PC-9 (cell line): ENCODE measurements at regions not wholly inside any gene's neighbourhood (a gene's known extent, or its start where the extent isn't known, plus 50 kb on each side); places are given as distances from the start of the nearest gene placed in this dataset.

Experiments used
- BruUV-seq: library from RNA; stranded (reverse); fragments of 400-500 nt; replicated peaks from 2 replicates; lab custom pipeline; 2021; lab: Mats Ljungman, UMichigan
- CTCF ChIA-PET: fragments of 300-600 bp; sonication (Branson Sonifier 250); formaldehyde crosslinking; loops from one replicate; lab custom pipeline; 2022; ENCODE audit warnings: antibody characterized with exemption; lab: Charles Lee
- POLR2A ChIA-PET: fragments of 300-600 bp; sonication (Branson Sonifier 250); formaldehyde crosslinking; loops from one replicate; lab custom pipeline; 2022; ENCODE audit warnings: antibody characterized with exemption; ENCODE audit not compliant: unreplicated experiment; lab: Charles Lee
- DNase-seq, 2 experiments: peaks; one replicate each; pipeline versions ENCODE4 v3.0.0 to v3.0.0-alpha.2; 2015 to 2022; ENCODE audit warnings: mixed read lengths in 1 of 2
- H2AFZ ChIP-seq: fragments of 200-600 bp; sonication (generic); 2 replicates; pipeline ENCODE4 v1.8.1; 2017; ENCODE audit warnings: antibody characterized with exemption
- H3F3A ChIP-seq: fragments of 200-600 bp; sonication (generic); 2 replicates; pipeline ENCODE4 v1.8.1; 2017; ENCODE audit warnings: antibody characterized with exemption, mild to moderate bottlenecking, low read depth; ENCODE audit not compliant: insufficient read depth
- H3K27ac ChIP-seq: fragments of 200-600 bp; sonication (generic); 2 replicates; pipeline ENCODE4 v1.6.1; 2016; ENCODE audit warnings: mixed run types
- H3K27me3 ChIP-seq: fragments of 200-600 bp; sonication (generic); 2 replicates; pipeline ENCODE4 v1.6.1; 2016; ENCODE audit warnings: low read depth, mixed run types; ENCODE audit not compliant: insufficient read depth
- H3K36me3 ChIP-seq: fragments of 200-600 bp; sonication (generic); 2 replicates; pipeline ENCODE4 v1.6.1; 2016; ENCODE audit warnings: low read depth, mixed run types
- H3K4me1 ChIP-seq: fragments of 200-600 bp; sonication (generic); replicated peaks from 2 replicates; pipeline ENCODE4 v1.6.1; 2016; ENCODE audit warnings: mixed run types; ENCODE audit not compliant: insufficient read depth
- H3K4me2 ChIP-seq: fragments of 200-600 bp; sonication (generic); 2 replicates; pipeline ENCODE4 v1.6.1; 2017; ENCODE audit warnings: mixed run types
- H3K4me3 ChIP-seq: fragments of 200-600 bp; sonication (generic); 2 replicates; pipeline ENCODE4 v1.6.1; 2016; ENCODE audit warnings: mixed run types
- H3K79me2 ChIP-seq: fragments of 200-600 bp; sonication (generic); 2 replicates; pipeline ENCODE4 v1.6.1; 2017; ENCODE audit warnings: low read depth, mixed run types
- H3K9me2 ChIP-seq: fragments of 200-600 bp; sonication (generic); 2 replicates; pipeline ENCODE4 v1.8.1; 2017; ENCODE audit warnings: mild to moderate bottlenecking; ENCODE audit not compliant: insufficient read depth
- H3K9me3 ChIP-seq: fragments of 200-600 bp; sonication (generic); 2 replicates; pipeline ENCODE4 v1.8.1; 2016; ENCODE audit warnings: low read depth; ENCODE audit not compliant: insufficient read depth
- H4K20me1 ChIP-seq: fragments of 200-600 bp; sonication (generic); 2 replicates; pipeline ENCODE4 v1.8.1; 2017; ENCODE audit not compliant: insufficient read depth
- CTCF ChIP-seq: fragments of 200-600 bp; sonication (generic); conservative IDR thresholded peaks from 2 replicates; pipeline ENCODE4 v1.6.1; 2017; ENCODE audit warnings: mixed run types, antibody characterized with exemption, mild to moderate bottlenecking, moderate library complexity
- EZH2 ChIP-seq: fragments of 200-600 bp; sonication (generic); IDR thresholded peaks from 2 replicates; pipeline ENCODE4 v1.8.0; 2017; ENCODE audit warnings: antibody characterized with exemption, low read depth
- intact Hi-C: fragments of 100-400 bp; cut with micrococcal nuclease; formaldehyde crosslinking; loops from one replicate; pipeline ENCODE4 v1.10.0; 2022; ENCODE audit not compliant: unreplicated experiment

DNA sequence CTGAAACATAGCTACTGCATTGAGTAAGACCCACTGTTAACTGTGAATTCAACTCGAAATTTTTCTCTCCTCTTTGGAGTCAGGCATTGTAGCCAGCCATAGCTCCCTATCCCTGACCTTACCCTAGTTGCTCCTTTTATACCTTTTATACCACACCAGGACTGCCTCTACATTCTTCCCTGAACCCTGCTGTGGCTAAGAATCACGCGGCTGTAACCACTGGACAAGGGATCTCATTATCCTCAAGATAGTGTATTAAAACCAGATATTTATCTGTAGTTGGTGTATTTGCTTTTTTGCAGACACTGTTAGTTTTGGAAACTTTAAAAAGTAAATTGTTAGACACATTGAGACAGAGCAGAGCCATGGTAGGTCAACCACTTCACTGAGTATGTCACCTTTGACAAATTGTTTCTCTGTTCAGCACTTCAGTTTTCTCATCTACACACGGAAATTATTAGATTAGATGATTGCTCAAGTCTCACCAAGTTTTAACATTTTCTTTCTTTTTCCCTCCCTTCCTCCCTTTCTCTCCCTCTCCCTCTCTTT is 136.5 kb upstream of the PRNP start:
- H3K36me3 ChIP-seq, result no peaks in the 10 kb centered on the region
- H3K9me2 ChIP-seq, result no peaks in the 10 kb centered on the region
- H3K79me2 ChIP-seq, result no peaks in the 10 kb centered on the region
- no peak overlapping the region for H3K4me2 ChIP-seq
- H2AFZ ChIP-seq, result no peak overlapping the region
- intact Hi-C loops, result no loop called here
- no peaks in the 10 kb centered on the region for H3K27me3 ChIP-seq
- H3K4me3 ChIP-seq, result no peak overlapping the region
- H3K9me3 ChIP-seq, result no peaks in the 10 kb centered on the region
- no peaks in the 10 kb centered on the region for H4K20me1 ChIP-seq
- H3K4me1 ChIP-seq, result peaks cover 30% of the 10 kb centered on the region
- TF ChIP-seq CTCF (no peak), EZH2 (no peak)
- DNase-seq, result no peak
- ChIA-PET CTCF (interaction anchor here (0.6 kb wide), 1 partner anchor 276 kb away, joined by 10 read pairs; no protein-coding TSS in a partner anchor), POLR2A (no interaction called here)
- H3K27ac ChIP-seq, result no peak overlapping the region
- no TSS peak for BruUV-seq
- H3F3A ChIP-seq, result no peaks in the 10 kb centered on the region; the same call in 1 of the 2 replicates

- H3K79me2 ChIP-seq, result no peaks in the 10 kb centered on the region
- H2AFZ ChIP-seq, result no peak overlapping the region
- no peak for DNase-seq
- no peak overlapping the region for H3K4me3 ChIP-seq
- H3K9me2 ChIP-seq, result no peaks in the 10 kb centered on the region
- H3F3A ChIP-seq, result no peaks in the 10 kb centered on the region; the same call in 1 of the 2 replicates
- POLR2A ChIA-PET, result no interaction called here
- CTCF ChIA-PET, result no interaction called here
- TF ChIP-seq CTCF (no peak), EZH2 (no peak)
- peaks cover 29% of the 10 kb centered on the region for H3K4me1 ChIP-seq
- no peak overlapping the region for H3K4me2 ChIP-seq
- H4K20me1 ChIP-seq, result no peaks in the 10 kb centered on the region
- no TSS peak for BruUV-seq
- H3K36me3 ChIP-seq, result no peaks in the 10 kb centered on the region
- H3K9me3 ChIP-seq, result peaks cover 7% of the 10 kb centered on the region; the same call in 1 of the 2 replicates
- no peak overlapping the region for H3K27ac ChIP-seq
- no peaks in the 10 kb centered on the region for H3K27me3 ChIP-seq
- intact Hi-C loops, result no loop called here
Observed at GRCh38 chr20:4548552-4548951, 137.7 kb upstream of the PRNP start.

DNA sequence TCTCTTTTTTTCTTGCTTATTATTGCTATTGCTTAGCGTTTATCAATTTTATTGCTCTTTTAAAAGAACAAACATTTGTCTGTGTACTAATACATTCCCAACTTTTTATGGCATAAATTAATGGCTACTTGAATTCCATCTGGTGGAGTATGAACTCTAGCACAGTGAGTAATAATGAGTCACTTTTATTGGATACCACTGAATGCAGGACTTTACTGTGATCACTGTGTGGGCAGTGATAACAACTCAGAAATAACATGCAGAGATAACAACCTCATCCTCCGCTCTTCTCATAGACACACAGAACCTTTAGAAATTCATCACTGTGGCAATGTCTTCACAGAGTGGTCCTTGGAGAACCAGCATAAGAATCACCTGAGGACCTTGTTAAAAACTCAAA is 139.5 kb upstream of the PRNP start:
- peaks cover 7% of the 10 kb centered on the region; the same call in 1 of the 2 replicates for H3K9me3 ChIP-seq
- no peaks in the 10 kb centered on the region for H3K27me3 ChIP-seq
- peak in 1 of 2 experiments; percentile 74 for DNase-seq
- H3K4me2 ChIP-seq, result peak overlapping the region; percentile 57
- peak overlapping the region; percentile 7; the same call in 1 of the 2 replicates for H3K27ac ChIP-seq
- CTCF ChIA-PET, result no interaction called here
- TF ChIP-seq CTCF, result no peak
- TF ChIP-seq EZH2, result no peak
- H3F3A ChIP-seq, result no peaks in the 10 kb centered on the region; the same call in 1 of the 2 replicates
- H3K4me1 ChIP-seq, result peaks cover 29% of the 10 kb centered on the region
- BruUV-seq, result no TSS peak
- no peaks in the 10 kb centered on the region for H3K9me2 ChIP-seq
- POLR2A ChIA-PET, result no interaction called here
- H3K36me3 ChIP-seq, result no peaks in the 10 kb centered on the region
- no peaks in the 10 kb centered on the region for H4K20me1 ChIP-seq
- intact Hi-C loops, result no loop called here
- H2AFZ ChIP-seq, result no peak overlapping the region
- no peaks in the 10 kb centered on the region for H3K79me2 ChIP-seq
- H3K4me3 ChIP-seq, result no peak overlapping the region
